ENCODE measurements at regions not wholly inside any gene's neighbourhood (a gene's known extent, or its start where the extent isn't known, plus 50 kb on each side); places are given as distances from the start of the nearest gene placed in this dataset.

- no peaks in the 10 kb centered on the region for H3K36me3 Mint-ChIP-seq
- no peak for ATAC-seq
- H3K27ac Mint-ChIP-seq = no peak overlapping the region
- TF ChIP-seq, protein P1, sequence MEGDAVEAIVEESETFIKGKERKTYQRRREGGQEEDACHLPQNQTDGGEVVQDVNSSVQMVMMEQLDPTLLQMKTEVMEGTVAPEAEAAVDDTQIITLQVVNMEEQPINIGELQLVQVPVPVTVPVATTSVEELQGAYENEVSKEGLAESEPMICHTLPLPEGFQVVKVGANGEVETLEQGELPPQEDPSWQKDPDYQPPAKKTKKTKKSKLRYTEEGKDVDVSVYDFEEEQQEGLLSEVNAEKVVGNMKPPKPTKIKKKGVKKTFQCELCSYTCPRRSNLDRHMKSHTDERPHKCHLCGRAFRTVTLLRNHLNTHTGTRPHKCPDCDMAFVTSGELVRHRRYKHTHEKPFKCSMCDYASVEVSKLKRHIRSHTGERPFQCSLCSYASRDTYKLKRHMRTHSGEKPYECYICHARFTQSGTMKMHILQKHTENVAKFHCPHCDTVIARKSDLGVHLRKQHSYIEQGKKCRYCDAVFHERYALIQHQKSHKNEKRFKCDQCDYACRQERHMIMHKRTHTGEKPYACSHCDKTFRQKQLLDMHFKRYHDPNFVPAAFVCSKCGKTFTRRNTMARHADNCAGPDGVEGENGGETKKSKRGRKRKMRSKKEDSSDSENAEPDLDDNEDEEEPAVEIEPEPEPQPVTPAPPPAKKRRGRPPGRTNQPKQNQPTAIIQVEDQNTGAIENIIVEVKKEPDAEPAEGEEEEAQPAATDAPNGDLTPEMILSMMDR (IDR thresholded peaks at IDR 0.05) = no peak
- H3K4me3 ChIP-seq (ENCODE audit: low read length) = no peak overlapping the region
- H3K4me3 Mint-ChIP-seq = no peak overlapping the region
- no peak for DNase-seq
- H3K4me1 ChIP-seq (ENCODE audit: control insufficient read depth, insufficient read depth, low read length) = no peaks in the 10 kb centered on the region
- WGBS (ENCODE audit: insufficient coverage) = 67% methylated on average over 5 of the region's 5 CpGs
- no peak overlapping the region for H3K27ac ChIP-seq (ENCODE audit: low read length)
- H3K36me3 ChIP-seq (ENCODE audit: control insufficient read depth, insufficient read depth, low read length) = no peaks in the 10 kb centered on the region
- no peaks in the 10 kb centered on the region for H3K27me3 Mint-ChIP-seq (ENCODE audit: low read depth in 2 of 2)
- no peaks in the 10 kb centered on the region for H3K9me3 ChIP-seq (ENCODE audit: control insufficient read depth, insufficient read depth, low read length)
- intact Hi-C loops (cut with micrococcal nuclease) = no loop called here
- H3K27me3 ChIP-seq (ENCODE audit: control insufficient read depth, insufficient read depth, low read length) = no peaks in the 10 kb centered on the region
- peaks cover 0 to 2% of the 10 kb centered on the region in 2 donors for H3K9me3 Mint-ChIP-seq
- no peaks in the 10 kb centered on the region for H3K4me1 Mint-ChIP-seq
These were observed 193.1 kb downstream of the TMEM114 start for GRCh38 chr16:8397223-8397622.

GRCh38 chr16:8396463-8396862, 193.8 kb downstream of the TMEM114 start:
- Histone ChIP-seq H3K9me3 (ENCODE audit: control insufficient read depth, insufficient read depth, low read length) (no peaks in the 10 kb centered on the region), H3K36me3 (ENCODE audit: control insufficient read depth, insufficient read depth, low read length) (no peaks in the 10 kb centered on the region), H3K4me1 (ENCODE audit: control insufficient read depth, insufficient read depth, low read length) (no peaks in the 10 kb centered on the region), H3K27me3 (ENCODE audit: control insufficient read depth, insufficient read depth, low read length) (no peaks in the 10 kb centered on the region), H3K4me3 (ENCODE audit: low read length) (no peak overlapping the region), H3K27ac (ENCODE audit: low read length) (no peak overlapping the region)
- Mint-ChIP-seq H3K4me3 (no peak overlapping the region), H3K9me3 (peaks cover 0 to 4% of the 10 kb centered on the region in 2 donors), H3K36me3 (no peaks in the 10 kb centered on the region), H3K27ac (no peak overlapping the region), H3K27me3 (ENCODE audit: low read depth in 2 of 2) (no peaks in the 10 kb centered on the region), H3K4me1 (no peaks in the 10 kb centered on the region)
- intact Hi-C loops (cut with micrococcal nuclease) = no loop called here
- no peak for ATAC-seq
- no peak for DNase-seq
- WGBS (ENCODE audit: insufficient coverage) = 56% methylated on average over 5 of the region's 5 CpGs
- TF ChIP-seq, protein P1 (IDR thresholded peaks at IDR 0.05) = no peak

DNA sequence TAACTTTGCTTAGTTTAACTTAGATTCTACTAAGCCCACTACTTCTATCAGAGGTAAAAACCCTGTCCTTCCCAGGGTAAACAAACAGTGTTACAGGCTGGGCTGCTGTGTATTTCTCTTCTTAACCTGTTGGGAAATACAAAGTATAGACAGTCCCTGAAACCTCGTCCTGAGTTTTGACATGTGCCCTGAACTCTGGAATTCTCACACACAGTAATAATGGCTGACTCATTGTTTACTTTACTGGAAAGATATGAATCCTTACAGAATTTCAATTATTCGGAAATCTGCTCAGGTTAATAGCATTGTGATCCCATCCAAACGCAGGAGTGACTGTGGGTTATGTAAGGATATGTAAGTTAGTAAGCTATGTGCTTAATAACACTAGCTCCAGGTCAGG, 199.1 kb downstream of the TMEM114 start:
- H3K4me1 ChIP-seq (ENCODE audit: control insufficient read depth, insufficient read depth, low read length) = no peaks in the 10 kb centered on the region
- ATAC-seq = no peak
- H3K4me3 ChIP-seq (ENCODE audit: low read length) = no peak overlapping the region
- intact Hi-C loops (cut with micrococcal nuclease) = no loop called here
- no peak for DNase-seq
- H3K36me3 ChIP-seq (ENCODE audit: control insufficient read depth, insufficient read depth, low read length) = no peaks in the 10 kb centered on the region
- TF ChIP-seq, protein P1 (IDR thresholded peaks at IDR 0.05) = no peak
- Mint-ChIP-seq H3K27ac (no peak overlapping the region), H3K4me3 (no peak overlapping the region), H3K9me3 (peaks cover 0 to 14% of the 10 kb centered on the region in 2 donors), H3K27me3 (ENCODE audit: low read depth in 2 of 2) (no peaks in the 10 kb centered on the region), H3K4me1 (no peaks in the 10 kb centered on the region), H3K36me3 (no peaks in the 10 kb centered on the region)
- H3K9me3 ChIP-seq (ENCODE audit: control insufficient read depth, insufficient read depth, low read length) = no peaks in the 10 kb centered on the region
- H3K27me3 ChIP-seq (ENCODE audit: control insufficient read depth, insufficient read depth, low read length) = no peaks in the 10 kb centered on the region
- no peak overlapping the region for H3K27ac ChIP-seq (ENCODE audit: low read length)
- WGBS (ENCODE audit: insufficient coverage) = 89% methylated on average over 3 of the region's 3 CpGs

GRCh38 chr16:8388684-8389083, 201.6 kb downstream of the TMEM114 start:
- Mint-ChIP-seq H3K36me3 (no peaks in the 10 kb centered on the region), H3K27me3 (ENCODE audit: low read depth in 2 of 2) (peaks cover 0 to 2% of the 10 kb centered on the region in 2 donors), H3K27ac (no peak overlapping the region), H3K9me3 (peaks cover 0 to 14% of the 10 kb centered on the region in 2 donors), H3K4me1 (no peaks in the 10 kb centered on the region), H3K4me3 (no peak overlapping the region)
- DNase-seq (no peak), ATAC-seq (no peak)
- intact Hi-C loops (cut with micrococcal nuclease) = no loop called here
- 88% methylated on average over 3 of the region's 3 CpGs for WGBS (ENCODE audit: insufficient coverage)
- Histone ChIP-seq H3K4me1 (ENCODE audit: control insufficient read depth, insufficient read depth, low read length) (no peaks in the 10 kb centered on the region), H3K27ac (ENCODE audit: low read length) (no peak overlapping the region), H3K27me3 (ENCODE audit: control insufficient read depth, insufficient read depth, low read length) (no peaks in the 10 kb centered on the region), H3K36me3 (ENCODE audit: control insufficient read depth, insufficient read depth, low read length) (no peaks in the 10 kb centered on the region), H3K4me3 (ENCODE audit: low read length) (no peak overlapping the region), H3K9me3 (ENCODE audit: control insufficient read depth, insufficient read depth, low read length) (no peaks in the 10 kb centered on the region)
- TF ChIP-seq, protein P1 (IDR thresholded peaks at IDR 0.05) = no peak

All from natural killer cell (primary cell).